GM19324 (cell line): ENCODE measurements at regions not wholly inside any gene's neighbourhood (a gene's known extent, or its start where the extent isn't known, plus 50 kb on each side); places are given as distances from the start of the nearest gene placed in this dataset.
"Not testable (repeated sequence)": the region's sequence is repeated elsewhere in the genome, so short reads cannot be mapped to it uniquely, and the experiment has no call there.

Experiments used
- ATAC-seq: cut with Tn5 transposase; IDR thresholded peaks from one replicate; pipeline ENCODE4 v1.9.1; 2021; ENCODE audit warnings: mild to moderate bottlenecking, moderate library complexity; ENCODE audit not compliant: unreplicated experiment, low FRiP score

- ATAC-seq = no peak
Measured at GRCh38 chr4:170868170-170868569, 778.4 kb upstream of the AADAT start.

- ATAC-seq = no peak
Measured at GRCh38 chr4:170854097-170854496, 764.3 kb upstream of the AADAT start.

- ATAC-seq = peak; percentile 72
Measured at GRCh38 chr4:170853422-170854021, 763.8 kb upstream of the AADAT start.

GRCh38 chr4:170849969-170850368 is 760.2 kb upstream of the AADAT start:
- peak; percentile 56 for ATAC-seq

GRCh38 chr4:170827562-170828274 is 738.0 kb upstream of the AADAT start:
- no peak for ATAC-seq

GRCh38 chr4:170818786-170819185 is 729.0 kb upstream of the AADAT start:
- ATAC-seq = no peak

GRCh38 chr4:170805352-170805751 is 715.6 kb upstream of the AADAT start:
- no peak for ATAC-seq

- no peak for ATAC-seq
Measured at GRCh38 chr4:170804930-170805329, 715.2 kb upstream of the AADAT start.

- ATAC-seq = no peak
Measured at GRCh38 chr4:170803492-170803891, 713.7 kb upstream of the AADAT start.

- no peak for ATAC-seq
Measured at GRCh38 chr4:170801771-170802170, 712.0 kb upstream of the AADAT start.

- no peak for ATAC-seq
Measured at GRCh38 chr4:170794525-170794924, 704.8 kb upstream of the AADAT start.

GRCh38 chr4:170788540-170789051 is 698.8 kb upstream of the AADAT start:
- not testable (repeated sequence) for ATAC-seq

- no peak for ATAC-seq
Measured at GRCh38 chr4:170777663-170778062, 687.9 kb upstream of the AADAT start.

- ATAC-seq = no peak
Measured at GRCh38 chr4:170776983-170777382, 687.2 kb upstream of the AADAT start.

- no peak for ATAC-seq
Measured at GRCh38 chr4:170775851-170776250, 686.1 kb upstream of the AADAT start.

GRCh38 chr4:170773709-170774273 is 684.0 kb upstream of the AADAT start:
- ATAC-seq = no peak

GRCh38 chr4:170772429-170772828 is 682.7 kb upstream of the AADAT start:
- no peak for ATAC-seq

GRCh38 chr4:170770664-170771063 is 680.9 kb upstream of the AADAT start:
- no peak for ATAC-seq

- no peak for ATAC-seq
Measured at GRCh38 chr4:170769862-170770261, 680.1 kb upstream of the AADAT start.

GRCh38 chr4:170758988-170759387 is 669.2 kb upstream of the AADAT start:
- ATAC-seq = no peak

- no peak for ATAC-seq
Measured at GRCh38 chr4:170750519-170750918, 660.8 kb upstream of the AADAT start.

- no peak for ATAC-seq
Measured at GRCh38 chr4:170748975-170749374, 659.2 kb upstream of the AADAT start.
